GM04504 (cell line): ENCODE measurements at regions not wholly inside any gene's neighbourhood (a gene's known extent, or its start where the extent isn't known, plus 50 kb on each side); places are given as distances from the start of the nearest gene placed in this dataset.

Experiments used
- DNase-seq: peaks from one replicate; pipeline ENCODE4 v3.0.0-alpha.2; 2012; ENCODE audit warnings: low read depth

DNA sequence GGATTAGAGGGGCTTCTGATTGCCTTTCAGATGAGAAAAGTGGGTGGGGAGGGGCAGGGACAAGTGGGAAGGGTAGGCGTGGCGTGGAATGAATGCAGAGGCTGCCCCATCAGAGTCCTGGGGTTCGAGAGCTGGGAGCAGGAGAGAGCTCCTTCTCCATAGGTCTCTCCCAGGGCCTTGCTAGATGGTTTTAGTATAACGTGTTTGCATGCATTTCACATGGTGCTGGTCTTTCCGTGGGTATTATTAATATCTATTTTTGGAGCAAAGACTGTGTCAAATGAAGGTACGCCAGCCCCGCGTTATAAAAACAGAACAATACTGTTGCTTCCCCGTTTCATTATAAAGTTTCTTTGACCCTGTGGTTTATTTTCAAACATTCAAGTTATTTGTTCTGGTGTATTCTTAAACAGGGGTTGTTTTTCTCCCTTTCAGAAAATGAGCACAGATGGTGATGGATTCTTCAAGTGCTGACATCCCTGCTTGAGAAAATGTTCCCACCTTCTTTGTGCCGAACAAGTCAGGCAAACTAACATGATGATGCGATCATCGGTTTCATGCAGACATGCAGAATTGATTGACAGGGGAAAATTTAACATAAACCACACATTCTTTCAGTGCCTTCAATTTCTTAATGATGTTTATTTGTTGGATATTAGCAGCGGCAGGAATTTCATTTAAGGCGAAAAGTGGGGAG is 62.1 kb upstream of the ZNF536 start:
- no peak for DNase-seq

DNA sequence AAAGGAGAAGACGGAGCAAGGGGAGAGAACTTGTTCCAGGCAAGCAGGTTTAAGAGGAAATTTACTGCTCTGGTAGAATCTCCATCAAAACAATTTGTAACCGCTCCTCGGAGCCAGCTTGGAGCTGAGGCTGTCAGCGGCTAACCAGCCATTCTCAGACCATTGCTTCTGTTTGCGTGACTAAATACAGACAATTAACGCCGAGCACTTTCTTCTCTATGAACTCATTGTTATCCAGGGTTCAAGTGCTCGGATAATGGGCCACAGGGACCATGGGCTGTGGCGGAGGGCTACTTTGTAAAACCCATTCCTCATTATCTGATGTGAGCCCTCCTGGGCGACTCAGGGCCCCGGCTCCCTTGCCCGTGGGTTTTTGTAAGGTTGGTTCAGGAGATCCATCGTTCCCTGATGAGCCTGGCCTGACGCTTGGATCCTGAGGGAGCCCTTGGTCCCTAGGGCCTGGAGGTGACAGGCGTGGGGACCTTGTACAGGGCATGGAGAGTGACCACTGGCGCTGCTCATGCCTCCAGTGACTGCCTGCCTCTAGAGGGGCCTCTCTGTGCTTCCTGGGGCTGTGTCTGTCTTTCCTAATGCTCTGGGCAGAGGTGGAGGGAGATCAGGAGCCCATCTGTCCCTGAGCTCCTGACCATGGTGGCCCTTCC is 61.5 kb upstream of the ZNF536 start:
- DNase-seq = no peak

- DNase-seq = no peak
Measured at GRCh38 chr19:30311911-30312310, 60.3 kb upstream of the ZNF536 start.

DNA sequence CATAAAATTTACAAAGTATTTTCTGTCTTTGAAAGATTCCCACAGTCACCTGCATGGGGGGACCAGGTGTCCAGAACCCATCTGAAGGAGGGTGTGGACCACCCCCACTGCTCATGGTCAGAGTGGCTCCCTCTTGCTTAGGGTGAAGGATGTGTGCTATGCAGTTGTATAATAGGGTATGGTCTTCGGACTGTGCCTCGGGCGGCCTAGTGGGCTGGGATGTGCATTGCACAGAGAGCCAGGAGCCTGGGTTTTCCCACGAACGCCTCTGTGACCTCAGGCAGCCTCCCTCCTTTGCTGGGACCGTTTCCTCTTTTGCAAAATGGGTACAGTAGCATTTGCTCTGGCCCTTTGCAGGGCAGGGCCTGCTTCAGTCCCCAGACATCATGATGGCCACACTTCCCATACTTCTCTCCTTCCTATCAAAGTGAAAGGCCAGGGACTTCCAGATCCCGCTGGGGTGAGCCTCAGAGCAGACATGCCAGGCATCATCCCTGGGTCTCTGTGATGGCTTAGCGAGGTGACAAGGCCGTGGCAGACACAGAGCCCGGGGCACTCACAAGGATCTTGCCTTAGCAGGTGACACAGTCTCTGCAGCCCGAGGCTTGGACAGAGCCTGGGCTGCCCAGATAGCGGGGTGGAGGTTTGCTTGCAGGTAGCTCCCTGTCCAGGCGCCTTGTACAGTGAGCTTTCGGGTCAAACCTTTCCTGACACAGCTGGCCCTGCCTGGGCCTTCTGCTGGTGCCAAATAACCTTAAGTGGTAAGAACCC is 59.4 kb upstream of the ZNF536 start:
- DNase-seq = no peak

- DNase-seq = no peak
Measured at GRCh38 chr19:30313353-30313750, 58.8 kb upstream of the ZNF536 start.

DNA sequence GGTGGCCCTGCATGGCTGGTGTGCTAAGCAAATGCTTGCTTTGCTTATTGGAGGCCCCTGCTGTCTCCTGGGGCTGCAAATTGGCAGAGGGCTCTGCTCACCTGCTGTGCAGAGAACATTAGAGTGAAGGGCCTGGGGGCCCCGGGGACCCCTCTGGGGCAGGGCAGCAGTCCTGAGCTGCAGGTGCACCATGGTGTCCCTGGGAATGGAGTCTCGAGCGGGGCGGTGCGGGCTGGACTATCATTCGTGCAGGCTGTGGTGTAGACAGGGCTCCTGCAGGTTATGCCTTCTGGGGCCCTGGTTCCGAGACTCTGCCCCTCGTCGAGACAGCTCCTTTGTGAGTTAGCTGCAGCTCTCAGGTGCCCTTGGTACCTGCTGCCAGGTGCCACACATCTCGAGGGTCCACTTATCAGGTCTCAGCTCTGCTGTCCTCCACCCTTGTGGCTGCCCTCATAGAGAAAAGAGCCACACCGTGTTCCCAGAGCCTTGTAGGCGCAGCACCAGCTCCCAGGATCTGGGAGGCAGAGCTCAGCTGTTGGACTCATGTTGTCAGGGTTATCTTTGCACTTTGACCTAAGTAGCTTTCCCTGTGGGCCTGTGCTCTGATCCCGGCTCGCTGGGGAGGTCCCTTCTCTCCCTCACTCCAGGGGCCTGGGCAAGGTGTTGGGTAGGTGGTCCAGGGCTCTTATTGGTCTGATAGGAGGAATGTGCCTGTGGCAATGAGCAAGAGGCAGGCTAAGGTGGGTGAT is 58.0 kb upstream of the ZNF536 start:
- no peak for DNase-seq

- no peak for DNase-seq
Measured at GRCh38 chr19:30314805-30315155, 57.4 kb upstream of the ZNF536 start.

GRCh38 chr19:30315159-30315558 is 57.0 kb upstream of the ZNF536 start:
- no peak for DNase-seq

DNA sequence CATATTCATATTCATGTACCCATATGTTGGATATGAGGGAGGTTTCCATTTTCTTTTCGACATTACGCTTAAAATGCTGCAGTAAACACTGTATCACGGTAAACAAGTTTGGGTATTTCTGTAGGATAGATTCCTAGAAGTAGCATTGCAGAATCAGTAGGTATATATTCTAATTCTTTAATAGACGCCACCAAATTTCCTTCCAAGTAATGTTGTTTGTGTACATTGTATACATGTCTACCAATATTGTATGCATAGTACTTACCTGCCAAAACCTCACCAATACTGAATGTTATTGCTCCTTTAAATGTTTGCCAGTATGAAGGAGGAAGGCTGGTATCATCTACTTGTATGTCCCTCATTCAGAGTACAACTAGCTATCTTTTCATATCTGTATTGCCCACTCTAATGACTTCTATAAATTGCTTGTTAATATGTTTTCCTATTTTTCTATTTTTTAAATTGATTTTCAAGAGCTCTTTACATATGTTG is 56.1 kb upstream of the ZNF536 start:
- DNase-seq = no peak

GRCh38 chr19:30316560-30317106 is 55.6 kb upstream of the ZNF536 start:
- DNase-seq = no peak

- no peak for DNase-seq
Measured at GRCh38 chr19:30317403-30317802, 54.8 kb upstream of the ZNF536 start.

DNA sequence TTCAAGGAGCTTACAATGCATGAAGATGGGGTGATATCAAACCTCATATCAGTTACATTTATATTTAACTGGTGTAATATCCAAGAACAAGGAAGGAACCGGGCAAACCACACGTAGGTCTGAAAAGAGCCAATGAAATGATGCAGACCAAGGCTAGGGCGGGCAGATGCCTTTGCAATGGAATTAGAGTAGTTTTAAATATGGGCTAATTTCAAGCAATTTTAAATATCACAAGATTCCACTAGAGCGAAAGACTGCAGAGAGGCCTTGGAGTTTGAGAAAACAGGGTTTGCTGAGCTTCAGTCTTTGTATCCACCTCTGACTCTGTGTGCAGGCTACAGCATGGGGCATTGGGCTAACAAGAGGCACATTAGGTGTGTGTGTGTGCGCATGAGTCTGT is 53.9 kb upstream of the ZNF536 start:
- no peak for DNase-seq

DNA sequence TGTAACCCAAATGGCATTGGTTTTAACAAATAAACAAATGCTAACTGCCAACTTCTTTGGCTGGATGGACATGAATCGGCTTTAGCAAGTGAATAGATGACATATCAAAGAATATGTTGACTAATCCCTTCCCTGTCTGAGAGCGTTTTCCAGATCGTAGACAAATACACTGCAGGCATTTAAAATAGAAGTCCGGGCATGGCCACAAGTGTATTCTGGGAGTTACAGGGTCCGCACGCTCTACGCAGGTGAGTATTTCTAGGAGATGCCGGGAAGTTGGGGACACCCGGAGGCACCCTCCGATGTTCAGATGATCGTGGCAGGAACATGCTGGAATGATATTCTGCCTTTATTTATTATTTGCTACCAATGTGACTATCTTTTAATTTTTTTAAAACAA is 53.2 kb upstream of the ZNF536 start:
- DNase-seq = no peak

DNA sequence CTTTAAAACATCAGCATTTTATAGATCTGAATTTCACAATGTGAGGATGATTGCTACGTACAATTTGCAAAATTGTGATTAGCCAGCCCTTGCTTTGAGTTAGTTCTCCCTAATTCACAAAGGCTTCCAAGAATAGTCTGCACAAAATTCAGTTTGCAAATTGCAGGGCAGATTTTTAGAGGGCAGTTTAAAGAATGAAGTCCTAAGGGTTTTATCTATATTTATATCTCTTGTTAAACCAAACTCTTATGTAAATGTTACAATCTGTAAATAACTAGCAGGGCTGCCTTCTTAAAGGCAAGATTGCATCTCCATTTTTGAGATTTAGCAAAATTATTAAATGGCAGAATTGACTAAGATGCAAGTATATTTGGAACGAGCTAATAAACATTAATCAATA is 52.8 kb upstream of the ZNF536 start:
- no peak for DNase-seq

- no peak for DNase-seq
Measured at GRCh38 chr19:30319876-30320275, 52.3 kb upstream of the ZNF536 start.

- DNase-seq = no peak
Measured at GRCh38 chr19:30320466-30320865, 51.7 kb upstream of the ZNF536 start.

DNA sequence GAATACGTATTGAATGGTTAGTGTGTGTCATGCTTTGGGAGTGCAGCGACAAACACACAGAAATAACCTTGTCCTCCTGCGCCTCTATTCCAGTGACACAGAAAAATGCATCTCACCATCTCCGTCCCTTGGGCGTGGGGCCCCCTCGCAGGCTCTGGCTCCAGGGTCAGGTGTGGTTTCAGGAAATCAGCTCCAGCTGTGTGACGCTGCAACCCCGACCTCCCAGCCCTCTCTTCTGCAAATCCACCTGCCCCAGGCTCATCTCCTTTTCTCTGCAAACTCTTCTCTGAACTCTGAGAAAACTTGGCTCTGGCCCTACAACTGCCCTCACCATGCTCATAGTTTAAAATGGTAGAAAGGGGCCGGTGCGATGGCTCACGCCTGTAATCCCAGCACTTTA is 51.3 kb upstream of the ZNF536 start:
- DNase-seq = no peak
